SW 1271 (cell line): ENCODE measurements at regions not wholly inside any gene's neighbourhood (a gene's known extent, or its start where the extent isn't known, plus 50 kb on each side); places are given as distances from the start of the nearest gene placed in this dataset.
"Not testable (repeated sequence)": the region's sequence is repeated elsewhere in the genome, so short reads cannot be mapped to it uniquely, and the experiment has no call there.

Source experiments
- DNase-seq, 2 experiments: peaks; one replicate each; lab custom pipeline; 2025; lab: John Stamatoyannopoulos, UW

- DNase-seq, result no peak
These were observed 297.6 kb upstream of the NRXN1 start for GRCh38 chr2:51329512-51329911.

GRCh38 chr2:51324051-51324450 lies 292.1 kb upstream of the NRXN1 start:
- DNase-seq, result no peak

- DNase-seq, result no peak
These were observed 290.7 kb upstream of the NRXN1 start for GRCh38 chr2:51322613-51323012.

GRCh38 chr2:51304311-51304710 lies 272.4 kb upstream of the NRXN1 start:
- no peak for DNase-seq

GRCh38 chr2:51301381-51301780 lies 269.4 kb upstream of the NRXN1 start:
- DNase-seq, result no peak

- DNase-seq, result no peak
These were observed 267.4 kb upstream of the NRXN1 start for GRCh38 chr2:51299370-51299769.

- DNase-seq, result no peak
These were observed 265.6 kb upstream of the NRXN1 start for GRCh38 chr2:51297488-51297887.

- no peak for DNase-seq
These were observed 261.8 kb upstream of the NRXN1 start for GRCh38 chr2:51293566-51294200.

GRCh38 chr2:51291762-51292551 lies 260.0 kb upstream of the NRXN1 start:
- DNase-seq, result no peak

- no peak for DNase-seq
These were observed 258.8 kb upstream of the NRXN1 start for GRCh38 chr2:51290725-51291124.

- no peak for DNase-seq
These were observed 257.1 kb upstream of the NRXN1 start for GRCh38 chr2:51289045-51289444.

GRCh38 chr2:51268191-51268590 lies 236.3 kb upstream of the NRXN1 start:
- DNase-seq, result no peak

- no peak for DNase-seq
These were observed 233.6 kb upstream of the NRXN1 start for GRCh38 chr2:51265539-51265938.

- no peak for DNase-seq
These were observed 232.0 kb upstream of the NRXN1 start for GRCh38 chr2:51263951-51264350.

- not testable (repeated sequence) for DNase-seq
These were observed 231.2 kb upstream of the NRXN1 start for GRCh38 chr2:51263101-51263500.

GRCh38 chr2:51258301-51258700 lies 226.4 kb upstream of the NRXN1 start:
- no peak for DNase-seq

- no peak for DNase-seq
These were observed 224.8 kb upstream of the NRXN1 start for GRCh38 chr2:51256736-51257135.

- no peak for DNase-seq
These were observed 219.4 kb upstream of the NRXN1 start for GRCh38 chr2:51251356-51251755.

GRCh38 chr2:51247252-51247805 lies 215.4 kb upstream of the NRXN1 start:
- DNase-seq, result no peak

GRCh38 chr2:51243892-51244535 lies 212.1 kb upstream of the NRXN1 start:
- no peak for DNase-seq

GRCh38 chr2:51237626-51238271 lies 205.8 kb upstream of the NRXN1 start:
- no peak for DNase-seq

GRCh38 chr2:51232027-51232426 lies 200.1 kb upstream of the NRXN1 start:
- no peak for DNase-seq
